ENCODE measurements at regions not wholly inside any gene's neighbourhood (a gene's known extent, or its start where the extent isn't known, plus 50 kb on each side); places are given as distances from the start of the nearest gene placed in this dataset.

DNA sequence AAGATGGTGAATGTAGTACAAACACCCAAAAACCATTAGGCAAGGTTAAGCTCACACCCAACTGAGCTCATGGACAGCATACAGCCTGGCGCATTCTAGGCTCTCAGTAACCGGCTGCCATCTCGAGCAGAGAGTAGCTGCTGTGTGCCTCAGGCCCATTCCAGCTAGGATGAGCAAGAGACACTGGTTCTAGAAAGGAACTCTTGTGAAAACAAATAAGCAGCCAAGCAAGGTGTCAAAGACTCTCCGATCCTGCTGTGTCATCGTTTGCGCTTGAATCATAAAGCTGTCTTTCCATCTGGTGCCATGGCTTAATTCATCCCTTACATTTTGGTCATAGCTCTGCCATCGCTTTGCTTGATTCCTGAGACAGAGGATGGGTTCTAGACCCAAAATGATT lies 135.4 kb upstream of the MSX2 start:
- H3K36me3 ChIP-seq: no peaks in the 10 kb centered on the region
- Mint-ChIP-seq H3K27ac (no peak overlapping the region), H3K9me3 (peaks cover 13% of the 10 kb centered on the region), H3K4me1 (peaks cover 8% of the 10 kb centered on the region), H3K4me3 (no peak overlapping the region), H3K36me3 (peaks cover 4% of the 10 kb centered on the region), H3K27me3 (ENCODE audit: insufficient read depth, low read depth) (peaks cover 12% of the 10 kb centered on the region)
- H3F3A ChIP-seq (ENCODE audit: low read depth): peaks cover 11% of the 10 kb centered on the region
- no peaks in the 10 kb centered on the region for H3K27me3 ChIP-seq
- H3K4me2 ChIP-seq: no peak overlapping the region
- no peak overlapping the region for H2AFZ ChIP-seq (replicated peaks)
- H3K27ac ChIP-seq: no peak overlapping the region
- H3K9ac ChIP-seq: no peak overlapping the region
- DNase-seq (ENCODE audit: low spot score): no peak
- H3K79me2 ChIP-seq (ENCODE audit: low read depth): no peaks in the 10 kb centered on the region
- no peaks in the 10 kb centered on the region for H3K9me3 ChIP-seq (ENCODE audit: low read depth)
- H3K4me1 ChIP-seq: peaks cover 7% of the 10 kb centered on the region
- H4K20me1 ChIP-seq (ENCODE audit: low read depth): no peaks in the 10 kb centered on the region
- TF ChIP-seq EZH2 (IDR thresholded peaks at IDR 0.05) (no peak), EZH2phosphoT487 (IDR thresholded peaks at IDR 0.05) (no peak)
- TF ChIP-seq, protein P1, sequence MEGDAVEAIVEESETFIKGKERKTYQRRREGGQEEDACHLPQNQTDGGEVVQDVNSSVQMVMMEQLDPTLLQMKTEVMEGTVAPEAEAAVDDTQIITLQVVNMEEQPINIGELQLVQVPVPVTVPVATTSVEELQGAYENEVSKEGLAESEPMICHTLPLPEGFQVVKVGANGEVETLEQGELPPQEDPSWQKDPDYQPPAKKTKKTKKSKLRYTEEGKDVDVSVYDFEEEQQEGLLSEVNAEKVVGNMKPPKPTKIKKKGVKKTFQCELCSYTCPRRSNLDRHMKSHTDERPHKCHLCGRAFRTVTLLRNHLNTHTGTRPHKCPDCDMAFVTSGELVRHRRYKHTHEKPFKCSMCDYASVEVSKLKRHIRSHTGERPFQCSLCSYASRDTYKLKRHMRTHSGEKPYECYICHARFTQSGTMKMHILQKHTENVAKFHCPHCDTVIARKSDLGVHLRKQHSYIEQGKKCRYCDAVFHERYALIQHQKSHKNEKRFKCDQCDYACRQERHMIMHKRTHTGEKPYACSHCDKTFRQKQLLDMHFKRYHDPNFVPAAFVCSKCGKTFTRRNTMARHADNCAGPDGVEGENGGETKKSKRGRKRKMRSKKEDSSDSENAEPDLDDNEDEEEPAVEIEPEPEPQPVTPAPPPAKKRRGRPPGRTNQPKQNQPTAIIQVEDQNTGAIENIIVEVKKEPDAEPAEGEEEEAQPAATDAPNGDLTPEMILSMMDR (IDR thresholded peaks at IDR 0.05): no peak
- no peak overlapping the region for H3K4me3 ChIP-seq

DNA sequence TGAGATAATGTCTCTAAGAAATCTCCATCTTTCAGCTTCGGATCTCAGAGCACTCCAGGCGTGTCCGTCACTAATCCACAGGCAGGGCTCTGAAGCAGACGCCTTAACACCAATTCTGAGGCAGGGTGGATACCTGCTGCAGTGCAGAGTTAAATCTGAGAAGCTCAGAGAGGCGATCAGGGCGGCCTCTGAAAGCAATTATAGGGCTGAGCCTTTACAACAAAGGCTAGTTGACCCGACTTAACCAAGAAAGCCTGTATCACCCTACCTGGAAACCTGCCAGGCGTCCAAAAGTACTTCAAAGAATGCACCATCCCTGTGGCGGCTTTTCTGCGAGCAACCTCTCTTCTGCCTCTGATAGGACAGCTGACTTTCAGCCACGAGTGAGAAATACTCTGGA lies 134.8 kb upstream of the MSX2 start:
- H3K9me3 Mint-ChIP-seq: peaks cover 13% of the 10 kb centered on the region
- Histone ChIP-seq H3K4me1 (peaks cover 7% of the 10 kb centered on the region), H3K4me3 (no peak overlapping the region), H4K20me1 (ENCODE audit: low read depth) (no peaks in the 10 kb centered on the region), H3K36me3 (no peaks in the 10 kb centered on the region), H3K27me3 (no peaks in the 10 kb centered on the region), H3K27ac (no peak overlapping the region), H3F3A (ENCODE audit: low read depth) (peaks cover 11% of the 10 kb centered on the region), H3K9me3 (ENCODE audit: low read depth) (no peaks in the 10 kb centered on the region), H2AFZ (replicated peaks) (peak overlapping the region; percentile 40), H3K9ac (no peak overlapping the region), H3K4me2 (no peak overlapping the region), H3K79me2 (ENCODE audit: low read depth) (no peaks in the 10 kb centered on the region)
- no peak overlapping the region for H3K27ac Mint-ChIP-seq
- peaks cover 8% of the 10 kb centered on the region for H3K4me1 Mint-ChIP-seq
- H3K36me3 Mint-ChIP-seq: peaks cover 4% of the 10 kb centered on the region
- no peak overlapping the region for H3K4me3 Mint-ChIP-seq
- H3K27me3 Mint-ChIP-seq (ENCODE audit: insufficient read depth, low read depth): peaks cover 12% of the 10 kb centered on the region
- TF ChIP-seq EZH2phosphoT487 (IDR thresholded peaks at IDR 0.05): no peak
- TF ChIP-seq, protein P1 (IDR thresholded peaks at IDR 0.05): no peak
- peak; percentile 62 for DNase-seq (ENCODE audit: low spot score)

DNA sequence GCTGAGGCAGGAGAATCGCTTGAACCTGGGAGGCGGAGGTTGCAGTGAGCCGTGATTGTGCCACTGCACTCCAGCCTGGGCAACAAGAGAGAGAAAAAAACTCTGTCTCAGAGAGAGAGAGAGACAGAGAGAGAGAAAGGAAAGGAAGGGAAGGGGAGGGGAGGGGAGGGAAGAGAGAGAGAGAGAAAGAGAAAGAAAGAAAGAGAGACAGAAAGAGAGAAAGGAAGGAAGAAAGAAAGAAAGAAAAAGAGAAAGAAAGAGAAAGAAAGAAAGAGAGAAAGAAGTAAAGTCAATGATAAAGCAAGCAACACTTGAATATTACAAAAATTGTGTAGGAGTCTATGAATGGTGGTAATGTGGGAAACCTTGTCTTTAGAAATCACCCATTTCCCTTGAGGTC lies 133.6 kb upstream of the MSX2 start:
- TF ChIP-seq EZH2phosphoT487 (IDR thresholded peaks at IDR 0.05): no peak
- TF ChIP-seq, protein P1 (IDR thresholded peaks at IDR 0.05): no peak
- no peak for TF ChIP-seq EZH2 (IDR thresholded peaks at IDR 0.05)

More for the DNA sequence above, 133.6 kb upstream of the MSX2 start:
- Mint-ChIP-seq H3K27me3 (ENCODE audit: insufficient read depth, low read depth) (peaks cover 2% of the 10 kb centered on the region), H3K9me3 (peaks cover 7% of the 10 kb centered on the region), H3K4me1 (peaks cover 8% of the 10 kb centered on the region), H3K36me3 (peaks cover 4% of the 10 kb centered on the region), H3K27ac (no peak overlapping the region), H3K4me3 (no peak overlapping the region)
- Histone ChIP-seq H3K27ac (no peak overlapping the region), H3F3A (ENCODE audit: low read depth) (peaks cover 11% of the 10 kb centered on the region), H3K4me2 (no peak overlapping the region), H3K36me3 (no peaks in the 10 kb centered on the region), H3K9me3 (ENCODE audit: low read depth) (no peaks in the 10 kb centered on the region), H2AFZ (replicated peaks) (no peak overlapping the region), H3K4me1 (peaks cover 7% of the 10 kb centered on the region), H3K27me3 (no peaks in the 10 kb centered on the region), H3K9ac (no peak overlapping the region), H4K20me1 (ENCODE audit: low read depth) (no peaks in the 10 kb centered on the region), H3K79me2 (ENCODE audit: low read depth) (no peaks in the 10 kb centered on the region), H3K4me3 (no peak overlapping the region)
- DNase-seq (ENCODE audit: low spot score): no peak

Data from neural progenitor cell (in vitro differentiated cells).